ENCODE measurements at regions not wholly inside any gene's neighbourhood (a gene's known extent, or its start where the extent isn't known, plus 50 kb on each side); places are given as distances from the start of the nearest gene placed in this dataset.

- TF ChIP-seq JUNB (IDR thresholded peaks at IDR 0.05) (no peak), SMARCA5 (IDR thresholded peaks at IDR 0.05) (no peak), EZH2 (IDR thresholded peaks at IDR 0.05; ENCODE audit: borderline replicate concordance, control insufficient read depth, low read depth, low read length) (no peak), MAX (IDR thresholded peaks at IDR 0.05; ENCODE audit: low read depth, low read length) (no peak), TCF7 (IDR thresholded peaks at IDR 0.05; ENCODE audit: borderline replicate concordance) (no peak), NFYB (IDR thresholded peaks at IDR 0.05; ENCODE audit: insufficient read depth, low read depth, low read length) (no peak), MEF2A (IDR thresholded peaks at IDR 0.05; ENCODE audit: insufficient read depth, low read depth, low read length) (no peak), BACH1 (IDR thresholded peaks at IDR 0.05; ENCODE audit: borderline replicate concordance) (no peak), CHD4 (IDR thresholded peaks at IDR 0.05) (no peak), ZNF207 (IDR thresholded peaks at IDR 0.05; ENCODE audit: borderline replicate concordance) (no peak), ZSCAN29 (IDR thresholded peaks at IDR 0.05) (no peak), LARP7 (IDR thresholded peaks at IDR 0.05) (no peak), RCOR1 (conservative IDR thresholded peaks at IDR 0.05; ENCODE audit: low read depth, low read length) (no peak)
Measured at GRCh38 chr10:8993864-8994263, 939.4 kb downstream of the GATA3 start (continued).

GRCh38 chr10:8998751-8999150 lies 944.3 kb downstream of the GATA3 start:
- ATAC-seq = no peak
- Histone ChIP-seq H4K20me1 (ENCODE audit: control insufficient read depth, insufficient read depth) (no peaks in the 10 kb centered on the region), H3K36me3 (ENCODE audit: control insufficient read depth in 2 of 2, insufficient read depth in 2 of 2, low read length in 1 of 2) (no peaks in the 10 kb centered on the region), H2AFZ (ENCODE audit: control insufficient read depth, low read depth, low read length) (no peak overlapping the region), H3K9ac (ENCODE audit: control insufficient read depth, insufficient read depth, low read length) (no peak overlapping the region), H3K4me3 (no peak overlapping the region), H3K9me3 (replicated peaks; ENCODE audit: control insufficient read depth, insufficient read depth, low read length) (no peaks in the 10 kb centered on the region), H3K79me2 (ENCODE audit: control insufficient read depth, insufficient read depth, low read length) (no peaks in the 10 kb centered on the region), H3K4me2 (ENCODE audit: control insufficient read depth, insufficient read depth) (no peak overlapping the region), H3K4me1 (ENCODE audit: control insufficient read depth, insufficient read depth, low read length) (no peaks in the 10 kb centered on the region), H3K27me3 (replicated peaks in 1 of 2; ENCODE audit: control insufficient read depth in 2 of 2, insufficient read depth in 2 of 2, low read length in 1 of 2) (no peaks in the 10 kb centered on the region), H3K27ac (ENCODE audit: control insufficient read depth, insufficient read depth) (no peak overlapping the region)
- no TSS peak for BruUV-seq (replicated peaks)
- no peak for FAIRE-seq
- ChIA-PET POLR2A (no interaction called here), CTCF (no interaction called here), RAD21 (ENCODE audit: unreplicated experiment) (no interaction called here), SMC1A (ENCODE audit: uncharacterized antibody, unreplicated experiment) (no interaction called here)
- intact Hi-C loops (cut with micrococcal nuclease; ENCODE audit: unreplicated experiment) (no loop called here), in situ Hi-C loops (cut with MboI) (no loop called here)
- no peak for DNase-seq (ENCODE audit: low read depth, low spot score)
- TF ChIP-seq PKNOX1 (IDR thresholded peaks at IDR 0.05) = no peak
- TF ChIP-seq ASH2L (IDR thresholded peaks at IDR 0.05; ENCODE audit: borderline replicate concordance, low read depth) = no peak
- no peak for TF ChIP-seq TAF1 (IDR thresholded peaks at IDR 0.05; ENCODE audit: borderline replicate concordance, low read depth, low read length)
- no peak for TF ChIP-seq MAX (IDR thresholded peaks at IDR 0.05; ENCODE audit: low read depth, low read length)
- TF ChIP-seq ATF7 (IDR thresholded peaks at IDR 0.05; ENCODE audit: low read depth) = no peak
- no peak for TF ChIP-seq PAX5 (IDR thresholded peaks at IDR 0.05; ENCODE audit: borderline replicate concordance, low read depth, low read length)
- no peak for TF ChIP-seq KLF5 (IDR thresholded peaks at IDR 0.05; ENCODE audit: partially characterized antibody)
- no peak for TF ChIP-seq NR2C1 (IDR thresholded peaks at IDR 0.05)
- no peak for TF ChIP-seq HDGF (IDR thresholded peaks at IDR 0.05)
- no peak for TF ChIP-seq JUNB (IDR thresholded peaks at IDR 0.05)
- TF ChIP-seq POLR2AphosphoS2 (IDR thresholded peaks at IDR 0.05; ENCODE audit: low read depth, low read length) = no peak
- no peak for TF ChIP-seq SMC3 (IDR thresholded peaks at IDR 0.05; ENCODE audit: borderline replicate concordance, low read length)
- TF ChIP-seq BACH1 (IDR thresholded peaks at IDR 0.05; ENCODE audit: borderline replicate concordance) = no peak
- no peak for TF ChIP-seq RBBP5 (conservative IDR thresholded peaks at IDR 0.05)
